SU-DHL-6 (cell line): ENCODE measurements at regions not wholly inside any gene's neighbourhood (a gene's known extent, or its start where the extent isn't known, plus 50 kb on each side); places are given as distances from the start of the nearest gene placed in this dataset.

Experiments
- H2AFZ ChIP-seq: fragments of 200-600 bp; sonication (generic); 2 replicates; pipeline ENCODE4 v1.6.1; 2014; ENCODE audit warnings: low read depth, mild to moderate bottlenecking, moderate library complexity, mixed read lengths, antibody characterized with exemption, low read length; ENCODE audit not compliant: severe bottlenecking
- H3F3A ChIP-seq: fragments of 200-600 bp; shearing (Covaris generic); 2 replicates; pipeline ENCODE4 v1.6.0; 2016; ENCODE audit warnings: antibody characterized with exemption, mild to moderate bottlenecking; ENCODE audit not compliant: insufficient read depth
- H3K27ac ChIP-seq: fragments of 200-600 bp; sonication (generic); 2 replicates; pipeline ENCODE4 v1.5.1; 2016; ENCODE audit warnings: low read depth, mild to moderate bottlenecking, low read length, moderate library complexity, mixed read lengths
- H3K27me3 ChIP-seq: fragments of 200-600 bp; sonication (generic), shearing (Covaris generic); 2 replicates; pipeline ENCODE4 v1.6.0; 2014; ENCODE audit warnings: mild to moderate bottlenecking, low read length
- H3K36me3 ChIP-seq: fragments of 200-600 bp; sonication (generic); 2 replicates; pipeline ENCODE4 v1.6.1; 2014; ENCODE audit warnings: mild to moderate bottlenecking, low read length, mixed read lengths
- H3K4me2 ChIP-seq: fragments of 300-600, 200-600 bp; shearing (Covaris generic), sonication (generic); 2 replicates; pipeline ENCODE4 v1.6.0; 2014; ENCODE audit warnings: low read length, low read depth, mild to moderate bottlenecking; ENCODE audit not compliant: poor library complexity, severe bottlenecking
- H3K4me3 ChIP-seq: fragments of 200-600 bp; sonication (generic); 2 replicates; pipeline ENCODE4 v1.5.1; 2014; ENCODE audit warnings: antibody characterized with exemption, low read length, mild to moderate bottlenecking, mixed read lengths; ENCODE audit not compliant: insufficient read depth, poor library complexity, severe bottlenecking
- H3K79me2 ChIP-seq: fragments of 200-600 bp; sonication (generic); 2 replicates; pipeline ENCODE4 v1.6.1; 2014; ENCODE audit warnings: mild to moderate bottlenecking, low read length, moderate library complexity; ENCODE audit not compliant: insufficient read depth
- H3K9ac ChIP-seq: fragments of 200-600 bp; sonication (generic); 2 replicates; pipeline ENCODE4 v1.7.0; 2014; ENCODE audit warnings: mild to moderate bottlenecking, low read length
- H3K9me2 ChIP-seq: fragments of 200-600 bp; sonication (generic); replicated peaks from 2 replicates; pipeline ENCODE4 v1.6.1; 2014; ENCODE audit warnings: low read length; ENCODE audit not compliant: insufficient read depth
- H3K9me3 ChIP-seq: fragments of 200-600 bp; sonication (generic); 2 replicates; pipeline ENCODE4 v1.6.1; 2014; ENCODE audit warnings: low read length, mixed read lengths; ENCODE audit not compliant: insufficient read depth
- H4K20me1 ChIP-seq: fragments of 200-600 bp; sonication (generic); 2 replicates; pipeline ENCODE4 v1.6.1; 2014; ENCODE audit warnings: low read depth, mild to moderate bottlenecking, antibody characterized with exemption, low read length, moderate library complexity, mixed read lengths
- CTCF ChIP-seq: fragments of 200-600 bp; sonication (generic); IDR thresholded peaks from one replicate; pipeline ENCODE4 v1.5.1; 2017; ENCODE audit warnings: antibody characterized with exemption, mild to moderate bottlenecking, low read length, moderate library complexity; ENCODE audit not compliant: insufficient read depth, poor library complexity, severe bottlenecking
- EZH2phosphoT487 ChIP-seq: fragments of 200-600 bp; sonication (generic), shearing (Covaris generic); conservative IDR thresholded peaks from 2 replicates; pipeline ENCODE4 v1.6.1; 2018; ENCODE audit warnings: mild to moderate bottlenecking, antibody characterized with exemption, low read length, moderate library complexity, mixed read lengths

DNA sequence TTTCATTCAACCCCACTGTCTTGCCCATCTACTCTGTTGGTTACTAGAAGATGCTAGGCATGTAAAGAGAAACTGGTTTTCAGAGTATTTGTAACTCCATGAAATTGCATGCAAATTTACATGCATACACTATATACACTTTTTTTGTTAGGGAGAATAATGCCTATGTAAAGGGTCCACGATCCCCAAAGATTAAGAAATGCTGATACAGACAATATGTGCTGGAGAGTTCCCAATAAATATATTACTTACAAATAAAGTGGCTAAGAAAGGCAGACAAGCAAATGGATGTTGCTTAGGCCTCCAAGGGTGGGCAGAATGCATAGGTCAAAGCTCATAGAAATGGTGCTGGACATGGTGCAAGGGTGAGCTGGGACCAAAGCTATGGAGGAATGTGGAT is 109.6 kb upstream of the NHSL1 start:
- H3K27ac ChIP-seq: no peak overlapping the region
- no peaks in the 10 kb centered on the region for H3K9me2 ChIP-seq
- no peak overlapping the region for H3K4me2 ChIP-seq
- no peaks in the 10 kb centered on the region for H3K9me3 ChIP-seq
- H3K4me3 ChIP-seq: no peak overlapping the region
- TF ChIP-seq CTCF: no peak
- TF ChIP-seq EZH2phosphoT487: no peak
- no peaks in the 10 kb centered on the region for H3K27me3 ChIP-seq
- H3K9ac ChIP-seq: no peak overlapping the region
- no peak overlapping the region for H2AFZ ChIP-seq
- H3K36me3 ChIP-seq: no peaks in the 10 kb centered on the region
- no peaks in the 10 kb centered on the region for H3K79me2 ChIP-seq
- no peaks in the 10 kb centered on the region for H4K20me1 ChIP-seq
- no peaks in the 10 kb centered on the region for H3F3A ChIP-seq

DNA sequence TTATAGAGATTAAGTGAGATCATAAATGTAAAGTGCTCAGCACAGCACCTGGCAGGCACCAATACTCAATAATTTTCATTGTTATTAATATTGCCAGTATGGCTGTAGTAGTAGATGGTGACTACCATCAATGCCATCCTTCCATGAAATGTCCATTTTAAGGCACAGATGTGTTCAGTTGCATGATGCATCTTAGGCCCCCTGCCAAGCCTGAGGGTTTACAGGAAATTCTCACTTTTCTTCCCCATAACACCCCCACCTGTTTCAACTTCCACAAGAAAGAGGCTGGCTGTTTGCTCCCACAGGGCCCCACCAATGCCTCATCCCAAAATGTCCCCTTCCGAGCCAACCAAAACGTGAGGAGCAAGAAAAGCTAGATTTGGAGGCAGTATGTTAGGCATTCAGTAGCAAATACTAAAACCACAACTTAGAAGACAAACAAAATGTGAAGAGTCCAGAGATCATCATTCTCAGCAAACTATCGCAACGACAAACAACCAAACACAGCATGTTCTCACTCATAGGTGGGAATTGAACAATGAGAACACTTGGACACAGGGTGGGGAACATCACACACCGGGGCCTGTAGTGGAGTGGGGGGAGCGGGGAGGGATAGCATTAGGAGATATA is 110.6 kb upstream of the NHSL1 start:
- TF ChIP-seq EZH2phosphoT487 (no peak), CTCF (no peak)
- H3K9ac ChIP-seq: no peak overlapping the region

GRCh38 chr6:138610816-138611215 is 111.5 kb upstream of the NHSL1 start:
- no peaks in the 10 kb centered on the region for H3K9me2 ChIP-seq

More for the DNA sequence above, 110.6 kb upstream of the NHSL1 start:
- Histone ChIP-seq H3K27me3 (no peaks in the 10 kb centered on the region), H4K20me1 (no peaks in the 10 kb centered on the region), H3K27ac (no peak overlapping the region), H3K79me2 (no peaks in the 10 kb centered on the region), H3K9me3 (no peaks in the 10 kb centered on the region), H2AFZ (no peak overlapping the region), H3K9me2 (no peaks in the 10 kb centered on the region), H3F3A (no peaks in the 10 kb centered on the region), H3K36me3 (no peaks in the 10 kb centered on the region), H3K4me3 (no peak overlapping the region), H3K4me2 (no peak overlapping the region)

More at GRCh38 chr6:138610816-138611215, 111.5 kb upstream of the NHSL1 start:
- Histone ChIP-seq H3K9ac (no peak overlapping the region), H3K9me3 (no peaks in the 10 kb centered on the region), H4K20me1 (no peaks in the 10 kb centered on the region), H3K79me2 (no peaks in the 10 kb centered on the region), H3K4me3 (no peak overlapping the region), H2AFZ (no peak overlapping the region), H3K27ac (no peak overlapping the region), H3K4me2 (no peak overlapping the region), H3K36me3 (no peaks in the 10 kb centered on the region), H3F3A (no peaks in the 10 kb centered on the region), H3K27me3 (no peaks in the 10 kb centered on the region)
- TF ChIP-seq CTCF (no peak), EZH2phosphoT487 (no peak)
